GM12878 (cell line): ENCODE measurements at regions not wholly inside any gene's neighbourhood (a gene's known extent, or its start where the extent isn't known, plus 50 kb on each side); places are given as distances from the start of the nearest gene placed in this dataset.

Experiments
- ATAC-seq: fragments of 200-7000 bp; cut with Tn5 transposase; 3 replicates; pipeline ENCODE4 v1.9.1; 2020; ENCODE audit warnings: mild to moderate bottlenecking, moderate library complexity
- BruUV-seq: library from RNA; stranded (reverse); fragments of 400-500 nt; replicated peaks from 2 replicates; lab custom pipeline; 2021; lab: Mats Ljungman, UMichigan
- CTCF ChIA-PET: fragments of 300-600 bp; sonication (Branson Sonifier 250); formaldehyde crosslinking; extraction: SDS; loops from one replicate; lab custom pipeline; 2021; ENCODE audit warnings: inconsistent platforms; lab: Yijun Ruan, JAX
- POLR2A ChIA-PET: fragments of 350-600 bp; formaldehyde crosslinking; extraction: SDS; loops from one replicate; lab custom pipeline; 2021; ENCODE audit warnings: inconsistent platforms; lab: Charles Lee
- RAD21 ChIA-PET: fragments of 300-600 bp; sonication (Branson Sonifier 250); formaldehyde crosslinking; loops from one replicate; lab custom pipeline; 2023; ENCODE audit warnings: antibody characterized with exemption; ENCODE audit not compliant: unreplicated experiment; lab: Charles Lee
- SMC1A ChIA-PET: fragments of 300-600 bp; sonication (Branson Sonifier 250); formaldehyde crosslinking; loops from one replicate; lab custom pipeline; 2023; ENCODE audit not compliant: unreplicated experiment, uncharacterized antibody; lab: Charles Lee
- DNase-seq: peaks from one replicate; pipeline ENCODE4 v3.0.0-alpha.2; 2011; ENCODE audit warnings: low read depth, low spot score
- FAIRE-seq: peaks from 3 replicates; lab custom pipeline; 2011; peaks lifted over from hg19 to GRCh38; lab: Jason Lieb, UNC
- H2AFZ ChIP-seq: 2 replicates; pipeline ENCODE4 v1.6.0; 2011; ENCODE audit warnings: low read depth, low read length, control low read depth; ENCODE audit not compliant: control insufficient read depth
- H3K27ac ChIP-seq: 2 replicates; pipeline ENCODE4 v1.5.1; 2011; ENCODE audit warnings: control low read depth; ENCODE audit not compliant: control insufficient read depth, insufficient read depth
- H3K27me3 ChIP-seq, 2 experiments: replicated peaks in 1 of 2; 2 replicates each; pipeline versions ENCODE4 v1.6.0 to v1.6.1; 2011; ENCODE audit warnings: low read length in 1 of 2; ENCODE audit not compliant: control insufficient read depth in 2 of 2, insufficient read depth in 2 of 2
- H3K36me3 ChIP-seq, 2 experiments: 2 replicates each; pipeline ENCODE4 v1.5.1; 2011; ENCODE audit warnings: low read length in 1 of 2; ENCODE audit not compliant: control insufficient read depth in 2 of 2, insufficient read depth in 2 of 2
- H3K4me1 ChIP-seq: 2 replicates; pipeline ENCODE4 v1.6.1; 2011; ENCODE audit warnings: mild to moderate bottlenecking, low read length, moderate library complexity, mixed read lengths; ENCODE audit not compliant: control insufficient read depth, insufficient read depth
- H3K4me2 ChIP-seq: 2 replicates; pipeline ENCODE4 v1.6.0; 2011; ENCODE audit warnings: control low read depth; ENCODE audit not compliant: control insufficient read depth, insufficient read depth
- H3K4me3 ChIP-seq: fragments of 200-600 bp; sonication (generic); 2 replicates; pipeline ENCODE4 v1.5.1; 2016
- H3K79me2 ChIP-seq: 2 replicates; pipeline ENCODE4 v1.6.0; 2011; ENCODE audit warnings: low read length; ENCODE audit not compliant: control insufficient read depth, insufficient read depth
- H3K9ac ChIP-seq: 2 replicates; pipeline ENCODE4 v1.8.0; 2011; ENCODE audit warnings: low read length, control low read depth, mixed read lengths; ENCODE audit not compliant: control insufficient read depth, insufficient read depth
- H3K9me3 ChIP-seq: replicated peaks from 3 replicates; pipeline ENCODE4 v1.5.1; 2011; ENCODE audit warnings: mild to moderate bottlenecking, low read length; ENCODE audit not compliant: control insufficient read depth, insufficient read depth
- H4K20me1 ChIP-seq: 2 replicates; pipeline ENCODE4 v1.6.0; 2011; ENCODE audit not compliant: control insufficient read depth, insufficient read depth
- CBX5 ChIP-seq: sonication (generic); IDR thresholded peaks from 2 replicates; pipeline ENCODE4 v1.6.1; 2016; ENCODE audit warnings: low read depth, moderate library complexity, mild to moderate bottlenecking, inconsistent platforms
- EP300 ChIP-seq, 2 experiments: fragments of 150-350 bp in 1 of 2; IDR thresholded peaks; 2 replicates each; pipeline ENCODE4 v1.6.1; 2011 to 2012; ENCODE audit warnings: low read depth in 2 of 2, low read length in 2 of 2, borderline replicate concordance in 1 of 2, improper control_type of control experiment in 1 of 2, inconsistent platforms in 1 of 2; ENCODE audit not compliant: control insufficient read depth in 1 of 2
- LARP7 ChIP-seq: fragments of 450-650 bp; IDR thresholded peaks from 2 replicates; pipeline ENCODE4 v1.6.1; 2017; ENCODE audit warnings: mild to moderate bottlenecking
- MTA3 ChIP-seq: IDR thresholded peaks from 2 replicates; pipeline ENCODE4 v1.6.1; 2012; ENCODE audit warnings: low read length, inconsistent platforms, borderline replicate concordance
- POLR2AphosphoS5 ChIP-seq: IDR thresholded peaks from 2 replicates; pipeline ENCODE4 v1.6.1; 2011; ENCODE audit warnings: mild to moderate bottlenecking, low read length, inconsistent platforms
- SIN3A ChIP-seq: IDR thresholded peaks from 2 replicates; pipeline ENCODE4 v1.6.1; 2012; ENCODE audit warnings: low read depth, low read length, improper control_type of control experiment
- SMAD5 ChIP-seq: IDR thresholded peaks from 2 replicates; pipeline ENCODE4 v1.6.1; 2016; ENCODE audit warnings: antibody characterized with exemption, low read depth
- STAT3 ChIP-seq: IDR thresholded peaks from 2 replicates; pipeline ENCODE4 v1.6.1; 2011; ENCODE audit warnings: low read depth, low read length, improper control_type of control experiment
- TBL1XR1 ChIP-seq: IDR thresholded peaks from 2 replicates; pipeline ENCODE4 v1.6.1; 2012; ENCODE audit warnings: low read depth, low read length, improper control_type of control experiment
- YBX1 ChIP-seq: fragments of 450-650 bp; IDR thresholded peaks from 2 replicates; pipeline ENCODE4 v1.6.1; 2016; ENCODE audit warnings: antibody characterized with exemption
- ZNF217 ChIP-seq: fragments of 450-650 bp; IDR thresholded peaks from 2 replicates; pipeline ENCODE4 v1.6.1; 2017; ENCODE audit warnings: antibody characterized with exemption, mild to moderate bottlenecking
- WGBS: methylation state at CpG from one replicate; pipeline ENCODE4 v1.1.6; 2016; ENCODE audit warnings: low lambda C conversion rate; ENCODE audit not compliant: insufficient replicate concordance, insufficient coverage; ENCODE audit errors: missing lambda C conversion rate; 5-methylcytosine and 5-hydroxymethylcytosine counted together
- in situ Hi-C: fragments of 300-500 bp; cut with MboI; formaldehyde crosslinking; loops from 9 replicates; pipeline ENCODE4 v1.14.3; 2018; ENCODE audit warnings: mixed read lengths
- intact Hi-C: fragments of 100-400 bp; cut with micrococcal nuclease; formaldehyde crosslinking; loops from one replicate; pipeline ENCODE4 v1.14.2; 2022; ENCODE audit not compliant: unreplicated experiment
- TF ChIP-seq, protein P1 (sequence below): IDR thresholded peaks from 2 replicates; pipeline ENCODE4 v1.6.1; 2011; ENCODE audit warnings: borderline replicate concordance, low read depth, mild to moderate bottlenecking, moderate library complexity, mixed read lengths, low read length; ENCODE audit not compliant: insufficient read depth; ENCODE audit errors: extremely low read length
- TF ChIP-seq, protein P2 (sequence below): IDR thresholded peaks from 2 replicates; pipeline ENCODE4 v1.6.1; 2011; ENCODE audit warnings: low read depth, low read length, improper control_type of control experiment, borderline replicate concordance
- TF ChIP-seq, protein P3 (sequence below): fragments of 450-650 bp; conservative IDR thresholded peaks from 2 replicates; pipeline ENCODE4 v1.6.1; 2017; ENCODE audit warnings: mild to moderate bottlenecking, moderate library complexity
- TF ChIP-seq, protein P4 (sequence below): fragments of 450-650 bp; IDR thresholded peaks from 2 replicates; pipeline ENCODE4 v1.6.1; 2017; ENCODE audit warnings: mild to moderate bottlenecking, low read depth, inconsistent platforms; ENCODE audit not compliant: poor library complexity, severe bottlenecking

GRCh38 chr14:85247071-85247470 lies 282.9 kb upstream of the FLRT2 start:
- intact Hi-C loops: no loop called here
- 28% methylated on average over 3 of the region's 3 CpGs for WGBS
- FAIRE-seq: no peak
- H3K4me1 ChIP-seq: no peaks in the 10 kb centered on the region
- H3K9me3 ChIP-seq: no peaks in the 10 kb centered on the region; the same call in 2 of the 3 replicates
- TF ChIP-seq YBX1 (no peak), POLR2AphosphoS5 (no peak), CBX5 (no peak), STAT3 (no peak), ZNF217 (no peak), SMAD5 (no peak), MTA3 (no peak), EP300 (IDR thresholded peaks at IDR 0.05; ENCODE audit: borderline replicate concordance in 1 of 2, control insufficient read depth in 1 of 2, low read depth in 2 of 2, low read length in 2 of 2) (no peak), LARP7 (no peak), TBL1XR1 (no peak), SIN3A (no peak)
- TF ChIP-seq, protein P1, sequence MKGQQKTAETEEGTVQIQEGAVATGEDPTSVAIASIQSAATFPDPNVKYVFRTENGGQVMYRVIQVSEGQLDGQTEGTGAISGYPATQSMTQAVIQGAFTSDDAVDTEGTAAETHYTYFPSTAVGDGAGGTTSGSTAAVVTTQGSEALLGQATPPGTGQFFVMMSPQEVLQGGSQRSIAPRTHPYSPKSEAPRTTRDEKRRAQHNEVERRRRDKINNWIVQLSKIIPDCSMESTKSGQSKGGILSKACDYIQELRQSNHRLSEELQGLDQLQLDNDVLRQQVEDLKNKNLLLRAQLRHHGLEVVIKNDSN: no peak
- TF ChIP-seq, protein P2, sequence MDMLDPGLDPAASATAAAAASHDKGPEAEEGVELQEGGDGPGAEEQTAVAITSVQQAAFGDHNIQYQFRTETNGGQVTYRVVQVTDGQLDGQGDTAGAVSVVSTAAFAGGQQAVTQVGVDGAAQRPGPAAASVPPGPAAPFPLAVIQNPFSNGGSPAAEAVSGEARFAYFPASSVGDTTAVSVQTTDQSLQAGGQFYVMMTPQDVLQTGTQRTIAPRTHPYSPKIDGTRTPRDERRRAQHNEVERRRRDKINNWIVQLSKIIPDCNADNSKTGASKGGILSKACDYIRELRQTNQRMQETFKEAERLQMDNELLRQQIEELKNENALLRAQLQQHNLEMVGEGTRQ: no peak
- TF ChIP-seq, protein P3, sequence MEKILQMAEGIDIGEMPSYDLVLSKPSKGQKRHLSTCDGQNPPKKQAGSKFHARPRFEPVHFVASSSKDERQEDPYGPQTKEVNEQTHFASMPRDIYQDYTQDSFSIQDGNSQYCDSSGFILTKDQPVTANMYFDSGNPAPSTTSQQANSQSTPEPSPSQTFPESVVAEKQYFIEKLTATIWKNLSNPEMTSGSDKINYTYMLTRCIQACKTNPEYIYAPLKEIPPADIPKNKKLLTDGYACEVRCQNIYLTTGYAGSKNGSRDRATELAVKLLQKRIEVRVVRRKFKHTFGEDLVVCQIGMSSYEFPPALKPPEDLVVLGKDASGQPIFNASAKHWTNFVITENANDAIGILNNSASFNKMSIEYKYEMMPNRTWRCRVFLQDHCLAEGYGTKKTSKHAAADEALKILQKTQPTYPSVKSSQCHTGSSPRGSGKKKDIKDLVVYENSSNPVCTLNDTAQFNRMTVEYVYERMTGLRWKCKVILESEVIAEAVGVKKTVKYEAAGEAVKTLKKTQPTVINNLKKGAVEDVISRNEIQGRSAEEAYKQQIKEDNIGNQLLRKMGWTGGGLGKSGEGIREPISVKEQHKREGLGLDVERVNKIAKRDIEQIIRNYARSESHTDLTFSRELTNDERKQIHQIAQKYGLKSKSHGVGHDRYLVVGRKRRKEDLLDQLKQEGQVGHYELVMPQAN: no peak
- TF ChIP-seq, protein P4, sequence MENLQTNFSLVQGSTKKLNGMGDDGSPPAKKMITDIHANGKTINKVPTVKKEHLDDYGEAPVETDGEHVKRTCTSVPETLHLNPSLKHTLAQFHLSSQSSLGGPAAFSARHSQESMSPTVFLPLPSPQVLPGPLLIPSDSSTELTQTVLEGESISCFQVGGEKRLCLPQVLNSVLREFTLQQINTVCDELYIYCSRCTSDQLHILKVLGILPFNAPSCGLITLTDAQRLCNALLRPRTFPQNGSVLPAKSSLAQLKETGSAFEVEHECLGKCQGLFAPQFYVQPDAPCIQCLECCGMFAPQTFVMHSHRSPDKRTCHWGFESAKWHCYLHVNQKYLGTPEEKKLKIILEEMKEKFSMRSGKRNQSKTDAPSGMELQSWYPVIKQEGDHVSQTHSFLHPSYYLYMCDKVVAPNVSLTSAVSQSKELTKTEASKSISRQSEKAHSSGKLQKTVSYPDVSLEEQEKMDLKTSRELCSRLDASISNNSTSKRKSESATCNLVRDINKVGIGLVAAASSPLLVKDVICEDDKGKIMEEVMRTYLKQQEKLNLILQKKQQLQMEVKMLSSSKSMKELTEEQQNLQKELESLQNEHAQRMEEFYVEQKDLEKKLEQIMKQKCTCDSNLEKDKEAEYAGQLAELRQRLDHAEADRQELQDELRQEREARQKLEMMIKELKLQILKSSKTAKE: no peak
- H3K27ac ChIP-seq: no peak overlapping the region
- no peak overlapping the region for H3K9ac ChIP-seq
- no peak for DNase-seq
- no peaks in the 10 kb centered on the region for H3K79me2 ChIP-seq
- CTCF ChIA-PET: no interaction called here
- H3K4me3 ChIP-seq: no peak overlapping the region
- no peak overlapping the region for H2AFZ ChIP-seq
- H3K4me2 ChIP-seq: no peak overlapping the region
- RAD21 ChIA-PET: no interaction called here
- POLR2A ChIA-PET: no interaction called here
- no peaks in the 10 kb centered on the region for H3K36me3 ChIP-seq
- no peak for ATAC-seq
- BruUV-seq: no TSS peak
- no peaks in the 10 kb centered on the region for H4K20me1 ChIP-seq
- SMC1A ChIA-PET: no interaction called here
- in situ Hi-C loops: no loop called here
- H3K27me3 ChIP-seq: no peaks in the 10 kb centered on the region
